Thoracic aorta (tissue), 2 donors: ENCODE measurements at regions not wholly inside any gene's neighbourhood (a gene's known extent, or its start where the extent isn't known, plus 50 kb on each side); places are given as distances from the start of the nearest gene placed in this dataset.
A peak's percentile ranks its signal among the peaks of the same experiment; 100 is the strongest.

Experiments used
- ATAC-seq: fragments of 150-250 bp; one replicate; pipeline ENCODE4 v1.8.0; 2017; ENCODE audit warnings: low read depth; ENCODE audit not compliant: insufficient number of reproducible peaks, low FRiP score
- DNase-seq: peaks from one replicate; pipeline ENCODE4 v3.0.0-alpha.2; 2020; ENCODE audit warnings: low spot score
- H3K27ac ChIP-seq, 2 donors: fragments of 200-600 bp; sonication (generic); 1 replicate in 1 of 2; 2 replicates in 1 of 2; pipeline ENCODE4 v1.5.1; 2016; ENCODE audit warnings: mild to moderate bottlenecking in 2 of 2, moderate library complexity in 2 of 2
- H3K27me3 ChIP-seq: fragments of 200-600 bp; sonication (generic); replicated peaks from 2 replicates; pipeline ENCODE4 v1.6.0; 2016; ENCODE audit warnings: mild to moderate bottlenecking; ENCODE audit not compliant: insufficient read depth
- H3K36me3 ChIP-seq: fragments of 200-600 bp; sonication (generic); one replicate; pipeline ENCODE4 v1.5.1; 2016
- H3K4me1 ChIP-seq, 2 donors: fragments of 200-600 bp; sonication (generic); 1 replicate in 1 of 2; 2 replicates in 1 of 2; pipeline versions ENCODE4 v1.5.1 to v1.6.0; 2016; ENCODE audit warnings: low read depth in 2 of 2, mild to moderate bottlenecking in 1 of 2; ENCODE audit not compliant: control insufficient read depth in 1 of 2
- H3K4me3 ChIP-seq: fragments of 200-600 bp; sonication (generic); 2 replicates; pipeline ENCODE4 v1.5.1; 2016; ENCODE audit warnings: mild to moderate bottlenecking
- H3K9me3 ChIP-seq: fragments of 200-600 bp; sonication (generic); 2 replicates; pipeline ENCODE4 v1.5.1; 2016
- CTCF ChIP-seq: fragments of 200-600 bp; sonication (generic); IDR thresholded peaks from one replicate; pipeline ENCODE4 v1.5.1; 2019; ENCODE audit warnings: antibody characterized with exemption

- Histone ChIP-seq H3K9me3 (no peaks in the 10 kb centered on the region), H3K36me3 (no peaks in the 10 kb centered on the region), H3K27me3 (no peaks in the 10 kb centered on the region), H3K4me1 (peaks cover 7 to 51% of the 10 kb centered on the region in 2 donors), H3K4me3 (no peak overlapping the region), H3K27ac (no peak overlapping the region)
- no peak for ATAC-seq
- DNase-seq = no peak
- TF ChIP-seq CTCF = no peak
Measured at GRCh38 chr5:82363524-82363923, 85.4 kb upstream of the RPS23 start.

GRCh38 chr5:82362636-82363035 lies 84.5 kb upstream of the RPS23 start:
- Histone ChIP-seq H3K4me1 (peaks cover 7 to 45% of the 10 kb centered on the region in 2 donors), H3K36me3 (no peaks in the 10 kb centered on the region), H3K27me3 (no peaks in the 10 kb centered on the region), H3K9me3 (no peaks in the 10 kb centered on the region), H3K4me3 (no peak overlapping the region), H3K27ac (no peak overlapping the region)
- ATAC-seq (no peak), DNase-seq (no peak)
- TF ChIP-seq CTCF = no peak

- no peaks in the 10 kb centered on the region for H3K36me3 ChIP-seq
- H3K27me3 ChIP-seq = no peaks in the 10 kb centered on the region
- H3K4me3 ChIP-seq = no peak overlapping the region
- DNase-seq (no peak), ATAC-seq (no peak)
- H3K9me3 ChIP-seq = no peaks in the 10 kb centered on the region
- peaks cover 28 to 59% of the 10 kb centered on the region in 2 donors for H3K4me1 ChIP-seq
- TF ChIP-seq CTCF = no peak
- H3K27ac ChIP-seq = peak overlapping the region; percentile 29 to 74
Measured at GRCh38 chr5:82360022-82360421, 81.9 kb upstream of the RPS23 start.

GRCh38 chr5:82359272-82359671 lies 81.1 kb upstream of the RPS23 start:
- H3K36me3 ChIP-seq = no peaks in the 10 kb centered on the region
- H3K9me3 ChIP-seq = no peaks in the 10 kb centered on the region
- peaks cover 24 to 53% of the 10 kb centered on the region in 2 donors for H3K4me1 ChIP-seq
- no peak for TF ChIP-seq CTCF
- DNase-seq (no peak), ATAC-seq (no peak)
- no peak overlapping the region for H3K4me3 ChIP-seq
- H3K27me3 ChIP-seq = no peaks in the 10 kb centered on the region
- peak overlapping the region; percentile 29 to 74 for H3K27ac ChIP-seq

- no peak overlapping the region for H3K4me3 ChIP-seq
- no peaks in the 10 kb centered on the region for H3K36me3 ChIP-seq
- no peaks in the 10 kb centered on the region for H3K27me3 ChIP-seq
- no peak for TF ChIP-seq CTCF
- peaks cover 24 to 53% of the 10 kb centered on the region in 2 donors for H3K4me1 ChIP-seq
- no peaks in the 10 kb centered on the region for H3K9me3 ChIP-seq
- ATAC-seq = no peak
- no peak for DNase-seq
- H3K27ac ChIP-seq = peak overlapping the region; percentile 11 to 74
Measured at GRCh38 chr5:82358457-82358856, 80.3 kb upstream of the RPS23 start.
